DND-41 (cell line): ENCODE measurements at regions not wholly inside any gene's neighbourhood (a gene's known extent, or its start where the extent isn't known, plus 50 kb on each side); places are given as distances from the start of the nearest gene placed in this dataset.

ENCODE experiments used
- ATAC-seq: fragments of 200-7000 bp; cut with Tn5 transposase; 3 replicates; pipeline ENCODE4 v1.9.1; 2021; ENCODE audit warnings: low read depth; ENCODE audit not compliant: insufficient read depth
- DNase-seq: peaks from one replicate; pipeline ENCODE4 v3.0.0-alpha.2; 2020
- H2AFZ ChIP-seq: 2 replicates; pipeline ENCODE4 v1.6.0; 2012; ENCODE audit warnings: low read depth, low read length
- H3K27ac ChIP-seq: 2 replicates; pipeline ENCODE4 v1.5.1; 2012; ENCODE audit warnings: low read length, inconsistent platforms
- H3K27me3 ChIP-seq: fragments of 200-600 bp; sonication (generic); 2 replicates; pipeline ENCODE4 v1.6.0; 2012; ENCODE audit warnings: low read length, mild to moderate bottlenecking, inconsistent platforms; ENCODE audit not compliant: insufficient read depth, poor library complexity
- H3K36me3 ChIP-seq: 2 replicates; pipeline ENCODE4 v1.5.1; 2012; ENCODE audit warnings: low read length, inconsistent platforms; ENCODE audit not compliant: insufficient read depth
- H3K4me1 ChIP-seq: 2 replicates; pipeline ENCODE4 v1.5.1; 2012; ENCODE audit warnings: mild to moderate bottlenecking, low read length; ENCODE audit not compliant: insufficient read depth
- H3K4me2 ChIP-seq: 2 replicates; pipeline ENCODE4 v1.6.0; 2012; ENCODE audit warnings: mild to moderate bottlenecking, moderate library complexity, low read length, inconsistent platforms; ENCODE audit not compliant: insufficient read depth
- H3K4me3 ChIP-seq, 2 experiments: fragments of 200-600 bp in 1 of 2; shearing (Covaris generic) in 1 of 2; 2 replicates each; pipeline ENCODE4 v1.5.1; 2012 to 2016; ENCODE audit warnings: inconsistent platforms in 2 of 2, low read length in 2 of 2, mild to moderate bottlenecking in 2 of 2, low read depth in 1 of 2, moderate library complexity in 1 of 2
- H3K79me2 ChIP-seq: 2 replicates; pipeline ENCODE4 v1.6.0; 2012; ENCODE audit warnings: low read length, inconsistent platforms; ENCODE audit not compliant: insufficient read depth
- H3K9ac ChIP-seq: 2 replicates; pipeline ENCODE4 v1.6.0; 2012; ENCODE audit warnings: low read depth, mild to moderate bottlenecking, inconsistent platforms, low read length, moderate library complexity
- H3K9me3 ChIP-seq: 2 replicates; pipeline ENCODE4 v1.5.1; 2012; ENCODE audit warnings: low read length, moderate library complexity, mild to moderate bottlenecking, inconsistent platforms; ENCODE audit not compliant: insufficient read depth, severe bottlenecking
- H4K20me1 ChIP-seq: 2 replicates; pipeline ENCODE4 v1.6.0; 2012; ENCODE audit warnings: low read length; ENCODE audit not compliant: insufficient read depth
- CTCF ChIP-seq: IDR thresholded peaks from 2 replicates; pipeline ENCODE4 v1.5.1; 2012; ENCODE audit warnings: borderline replicate concordance, low read length, moderate library complexity, mild to moderate bottlenecking; ENCODE audit not compliant: poor library complexity, severe bottlenecking; ENCODE audit errors: extremely low read depth
- EZH2 ChIP-seq: IDR thresholded peaks from 3 replicates; pipeline ENCODE4 v1.6.1; 2012; ENCODE audit warnings: borderline replicate concordance, low read depth, mild to moderate bottlenecking, moderate library complexity, low read length, inconsistent platforms; ENCODE audit not compliant: severe bottlenecking

- Histone ChIP-seq H3K27ac (no peak overlapping the region), H2AFZ (no peak overlapping the region), H3K4me2 (no peak overlapping the region), H3K4me3 (no peak overlapping the region), H3K36me3 (no peaks in the 10 kb centered on the region), H3K9me3 (no peaks in the 10 kb centered on the region), H3K27me3 (no peaks in the 10 kb centered on the region), H3K79me2 (no peaks in the 10 kb centered on the region), H3K4me1 (no peaks in the 10 kb centered on the region), H4K20me1 (no peaks in the 10 kb centered on the region), H3K9ac (no peak overlapping the region)
- no peak for DNase-seq
- peak; percentile 41 for TF ChIP-seq CTCF
- TF ChIP-seq EZH2: no peak
- ATAC-seq: no peak
Measured at GRCh38 chr4:35151816-35152572, 1092.3 kb downstream of the ARAP2 start.

- Histone ChIP-seq H3K79me2 (no peaks in the 10 kb centered on the region), H3K4me2 (no peak overlapping the region), H3K4me3 (no peak overlapping the region), H3K27me3 (no peaks in the 10 kb centered on the region), H4K20me1 (no peaks in the 10 kb centered on the region), H3K36me3 (no peaks in the 10 kb centered on the region), H3K4me1 (no peaks in the 10 kb centered on the region), H2AFZ (no peak overlapping the region), H3K9ac (no peak overlapping the region), H3K27ac (no peak overlapping the region), H3K9me3 (no peaks in the 10 kb centered on the region)
- no peak for ATAC-seq
- TF ChIP-seq EZH2 (no peak), CTCF (no peak)
- no peak for DNase-seq
Measured at GRCh38 chr4:35163168-35163567, 1081.1 kb downstream of the ARAP2 start.

- Histone ChIP-seq H2AFZ (no peak overlapping the region), H3K36me3 (no peaks in the 10 kb centered on the region), H3K4me2 (no peak overlapping the region), H3K4me3 (no peak overlapping the region), H3K27me3 (no peaks in the 10 kb centered on the region), H4K20me1 (no peaks in the 10 kb centered on the region), H3K9me3 (no peaks in the 10 kb centered on the region), H3K4me1 (no peaks in the 10 kb centered on the region), H3K9ac (no peak overlapping the region), H3K79me2 (no peaks in the 10 kb centered on the region), H3K27ac (no peak overlapping the region)
- no peak for DNase-seq
- TF ChIP-seq CTCF: no peak
- no peak for TF ChIP-seq EZH2
- ATAC-seq: no peak
Measured at GRCh38 chr4:35164063-35164462, 1080.3 kb downstream of the ARAP2 start.
